Liver (tissue), 3 donors: ENCODE measurements at regions not wholly inside any gene's neighbourhood (a gene's known extent, or its start where the extent isn't known, plus 50 kb on each side); places are given as distances from the start of the nearest gene placed in this dataset.

Source experiments
- CTCF ChIP-seq: fragments of 150-350 bp; IDR thresholded peaks from 2 replicates; pipeline ENCODE4 v1.5.1; 2017; ENCODE audit warnings: improper control_type of control experiment, low read depth, low read length; ENCODE audit not compliant: missing input control
- HNF4A ChIP-seq, 2 donors: conservative IDR thresholded peaks; 2 replicates each; pipeline ENCODE4 v1.6.1; 2016; ENCODE audit warnings: antibody characterized with exemption in 2 of 2, mild to moderate bottlenecking in 2 of 2
- MAX ChIP-seq: IDR thresholded peaks from 2 replicates; pipeline ENCODE4 v1.6.1; 2016; ENCODE audit warnings: antibody characterized with exemption
- RAD21 ChIP-seq, 2 donors: IDR thresholded peaks; 2 replicates each; pipeline ENCODE4 v1.6.1; 2016; ENCODE audit warnings: antibody characterized with exemption in 2 of 2, mild to moderate bottlenecking in 2 of 2
- REST ChIP-seq: IDR thresholded peaks from 2 replicates; pipeline ENCODE4 v1.6.1; 2016; ENCODE audit warnings: antibody characterized with exemption, mild to moderate bottlenecking
- RXRA ChIP-seq, 2 donors: IDR thresholded peaks; 2 replicates each; pipeline ENCODE4 v1.6.1; 2017 to 2018; ENCODE audit warnings: antibody characterized with exemption in 2 of 2, mild to moderate bottlenecking in 1 of 2
- ZBTB33 ChIP-seq: IDR thresholded peaks from 2 replicates; pipeline ENCODE4 v1.6.1; 2016; ENCODE audit warnings: antibody characterized with exemption
- donor health status: healthy.
- donor health status: healthy.

- no peak for TF ChIP-seq CTCF
- TF ChIP-seq ZBTB33 = no peak
- TF ChIP-seq RAD21 (IDR thresholded peaks at IDR 0.05) = no peak
- TF ChIP-seq RXRA (IDR thresholded peaks at IDR 0.05) = no peak
- TF ChIP-seq MAX = no peak
- TF ChIP-seq REST = no peak
- no peak for TF ChIP-seq HNF4A (conservative IDR thresholded peaks at IDR 0.05)
Observed at GRCh38 chr10:56068473-56069263, 292.4 kb downstream of the ZWINT start.
